ENCODE measurements at regions not wholly inside any gene's neighbourhood (a gene's known extent, or its start where the extent isn't known, plus 50 kb on each side); places are given as distances from the start of the nearest gene placed in this dataset.

- TF ChIP-seq, protein P1, sequence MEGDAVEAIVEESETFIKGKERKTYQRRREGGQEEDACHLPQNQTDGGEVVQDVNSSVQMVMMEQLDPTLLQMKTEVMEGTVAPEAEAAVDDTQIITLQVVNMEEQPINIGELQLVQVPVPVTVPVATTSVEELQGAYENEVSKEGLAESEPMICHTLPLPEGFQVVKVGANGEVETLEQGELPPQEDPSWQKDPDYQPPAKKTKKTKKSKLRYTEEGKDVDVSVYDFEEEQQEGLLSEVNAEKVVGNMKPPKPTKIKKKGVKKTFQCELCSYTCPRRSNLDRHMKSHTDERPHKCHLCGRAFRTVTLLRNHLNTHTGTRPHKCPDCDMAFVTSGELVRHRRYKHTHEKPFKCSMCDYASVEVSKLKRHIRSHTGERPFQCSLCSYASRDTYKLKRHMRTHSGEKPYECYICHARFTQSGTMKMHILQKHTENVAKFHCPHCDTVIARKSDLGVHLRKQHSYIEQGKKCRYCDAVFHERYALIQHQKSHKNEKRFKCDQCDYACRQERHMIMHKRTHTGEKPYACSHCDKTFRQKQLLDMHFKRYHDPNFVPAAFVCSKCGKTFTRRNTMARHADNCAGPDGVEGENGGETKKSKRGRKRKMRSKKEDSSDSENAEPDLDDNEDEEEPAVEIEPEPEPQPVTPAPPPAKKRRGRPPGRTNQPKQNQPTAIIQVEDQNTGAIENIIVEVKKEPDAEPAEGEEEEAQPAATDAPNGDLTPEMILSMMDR (IDR thresholded peaks at IDR 0.05; ENCODE audit: low read depth, low read length, missing input control), result no peak
- TF ChIP-seq MAX (IDR thresholded peaks at IDR 0.05), result no peak
- no peak for TF ChIP-seq SP1 (IDR thresholded peaks at IDR 0.05)
- TF ChIP-seq, protein P2, sequence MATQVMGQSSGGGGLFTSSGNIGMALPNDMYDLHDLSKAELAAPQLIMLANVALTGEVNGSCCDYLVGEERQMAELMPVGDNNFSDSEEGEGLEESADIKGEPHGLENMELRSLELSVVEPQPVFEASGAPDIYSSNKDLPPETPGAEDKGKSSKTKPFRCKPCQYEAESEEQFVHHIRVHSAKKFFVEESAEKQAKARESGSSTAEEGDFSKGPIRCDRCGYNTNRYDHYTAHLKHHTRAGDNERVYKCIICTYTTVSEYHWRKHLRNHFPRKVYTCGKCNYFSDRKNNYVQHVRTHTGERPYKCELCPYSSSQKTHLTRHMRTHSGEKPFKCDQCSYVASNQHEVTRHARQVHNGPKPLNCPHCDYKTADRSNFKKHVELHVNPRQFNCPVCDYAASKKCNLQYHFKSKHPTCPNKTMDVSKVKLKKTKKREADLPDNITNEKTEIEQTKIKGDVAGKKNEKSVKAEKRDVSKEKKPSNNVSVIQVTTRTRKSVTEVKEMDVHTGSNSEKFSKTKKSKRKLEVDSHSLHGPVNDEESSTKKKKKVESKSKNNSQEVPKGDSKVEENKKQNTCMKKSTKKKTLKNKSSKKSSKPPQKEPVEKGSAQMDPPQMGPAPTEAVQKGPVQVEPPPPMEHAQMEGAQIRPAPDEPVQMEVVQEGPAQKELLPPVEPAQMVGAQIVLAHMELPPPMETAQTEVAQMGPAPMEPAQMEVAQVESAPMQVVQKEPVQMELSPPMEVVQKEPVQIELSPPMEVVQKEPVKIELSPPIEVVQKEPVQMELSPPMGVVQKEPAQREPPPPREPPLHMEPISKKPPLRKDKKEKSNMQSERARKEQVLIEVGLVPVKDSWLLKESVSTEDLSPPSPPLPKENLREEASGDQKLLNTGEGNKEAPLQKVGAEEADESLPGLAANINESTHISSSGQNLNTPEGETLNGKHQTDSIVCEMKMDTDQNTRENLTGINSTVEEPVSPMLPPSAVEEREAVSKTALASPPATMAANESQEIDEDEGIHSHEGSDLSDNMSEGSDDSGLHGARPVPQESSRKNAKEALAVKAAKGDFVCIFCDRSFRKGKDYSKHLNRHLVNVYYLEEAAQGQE (IDR thresholded peaks at IDR 0.05), result no peak
- TF ChIP-seq JUND (IDR thresholded peaks at IDR 0.05), result no peak
- no peak for TF ChIP-seq RAD21 (IDR thresholded peaks at IDR 0.05)
- TF ChIP-seq TAF1 (conservative IDR thresholded peaks at IDR 0.05), result no peak
- TF ChIP-seq RXRA (IDR thresholded peaks at IDR 0.05), result no peak
- TF ChIP-seq, protein P3, sequence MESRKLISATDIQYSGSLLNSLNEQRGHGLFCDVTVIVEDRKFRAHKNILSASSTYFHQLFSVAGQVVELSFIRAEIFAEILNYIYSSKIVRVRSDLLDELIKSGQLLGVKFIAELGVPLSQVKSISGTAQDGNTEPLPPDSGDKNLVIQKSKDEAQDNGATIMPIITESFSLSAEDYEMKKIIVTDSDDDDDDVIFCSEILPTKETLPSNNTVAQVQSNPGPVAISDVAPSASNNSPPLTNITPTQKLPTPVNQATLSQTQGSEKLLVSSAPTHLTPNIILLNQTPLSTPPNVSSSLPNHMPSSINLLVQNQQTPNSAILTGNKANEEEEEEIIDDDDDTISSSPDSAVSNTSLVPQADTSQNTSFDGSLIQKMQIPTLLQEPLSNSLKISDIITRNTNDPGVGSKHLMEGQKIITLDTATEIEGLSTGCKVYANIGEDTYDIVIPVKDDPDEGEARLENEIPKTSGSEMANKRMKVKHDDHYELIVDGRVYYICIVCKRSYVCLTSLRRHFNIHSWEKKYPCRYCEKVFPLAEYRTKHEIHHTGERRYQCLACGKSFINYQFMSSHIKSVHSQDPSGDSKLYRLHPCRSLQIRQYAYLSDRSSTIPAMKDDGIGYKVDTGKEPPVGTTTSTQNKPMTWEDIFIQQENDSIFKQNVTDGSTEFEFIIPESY (IDR thresholded peaks at IDR 0.05), result no peak
- no peak for TF ChIP-seq FOXA1 (IDR thresholded peaks at IDR 0.05)
These were observed 101.8 kb upstream of the DDX18 start for GRCh38 chr2:117712684-117713083.

Data from liver (tissue), 3 donors.